ENCODE measurements at regions not wholly inside any gene's neighbourhood (a gene's known extent, or its start where the extent isn't known, plus 50 kb on each side); places are given as distances from the start of the nearest gene placed in this dataset.

DNA sequence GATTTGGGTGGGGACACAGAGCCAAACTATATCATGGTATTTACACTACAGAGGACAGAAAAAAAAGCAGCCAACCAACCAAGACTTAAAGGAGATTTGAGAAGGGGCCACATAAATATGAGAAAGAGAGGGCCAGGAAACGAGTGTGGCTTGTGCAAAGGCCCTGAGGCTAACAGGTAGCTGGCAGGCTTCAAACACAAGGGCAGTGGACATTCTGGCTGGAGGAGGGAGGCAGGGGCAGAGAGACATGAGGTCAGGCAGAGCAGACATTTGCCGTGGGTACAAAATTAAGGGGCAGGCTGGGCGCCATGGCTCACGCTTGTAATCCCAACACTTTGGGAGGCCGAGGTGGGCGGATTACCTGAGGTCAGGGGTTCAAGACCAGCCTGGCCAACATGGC is 278.7 kb downstream of the FOXO1 start:
- TF ChIP-seq, protein P1, sequence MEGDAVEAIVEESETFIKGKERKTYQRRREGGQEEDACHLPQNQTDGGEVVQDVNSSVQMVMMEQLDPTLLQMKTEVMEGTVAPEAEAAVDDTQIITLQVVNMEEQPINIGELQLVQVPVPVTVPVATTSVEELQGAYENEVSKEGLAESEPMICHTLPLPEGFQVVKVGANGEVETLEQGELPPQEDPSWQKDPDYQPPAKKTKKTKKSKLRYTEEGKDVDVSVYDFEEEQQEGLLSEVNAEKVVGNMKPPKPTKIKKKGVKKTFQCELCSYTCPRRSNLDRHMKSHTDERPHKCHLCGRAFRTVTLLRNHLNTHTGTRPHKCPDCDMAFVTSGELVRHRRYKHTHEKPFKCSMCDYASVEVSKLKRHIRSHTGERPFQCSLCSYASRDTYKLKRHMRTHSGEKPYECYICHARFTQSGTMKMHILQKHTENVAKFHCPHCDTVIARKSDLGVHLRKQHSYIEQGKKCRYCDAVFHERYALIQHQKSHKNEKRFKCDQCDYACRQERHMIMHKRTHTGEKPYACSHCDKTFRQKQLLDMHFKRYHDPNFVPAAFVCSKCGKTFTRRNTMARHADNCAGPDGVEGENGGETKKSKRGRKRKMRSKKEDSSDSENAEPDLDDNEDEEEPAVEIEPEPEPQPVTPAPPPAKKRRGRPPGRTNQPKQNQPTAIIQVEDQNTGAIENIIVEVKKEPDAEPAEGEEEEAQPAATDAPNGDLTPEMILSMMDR (IDR thresholded peaks at IDR 0.05): no peak
- no peak for TF ChIP-seq POLR2A (IDR thresholded peaks at IDR 0.05)
